GM12878 (cell line): ENCODE measurements at regions not wholly inside any gene's neighbourhood (a gene's known extent, or its start where the extent isn't known, plus 50 kb on each side); places are given as distances from the start of the nearest gene placed in this dataset.

ENCODE experiments used
- ATAC-seq: fragments of 200-7000 bp; cut with Tn5 transposase; 3 replicates; pipeline ENCODE4 v1.9.1; 2020; ENCODE audit warnings: mild to moderate bottlenecking, moderate library complexity
- BruUV-seq: library from RNA; stranded (reverse); fragments of 400-500 nt; replicated peaks from 2 replicates; lab custom pipeline; 2021; lab: Mats Ljungman, UMichigan
- CTCF ChIA-PET: fragments of 300-600 bp; sonication (Branson Sonifier 250); formaldehyde crosslinking; extraction: SDS; loops from one replicate; lab custom pipeline; 2021; ENCODE audit warnings: inconsistent platforms; lab: Yijun Ruan, JAX
- POLR2A ChIA-PET: fragments of 350-600 bp; formaldehyde crosslinking; extraction: SDS; loops from one replicate; lab custom pipeline; 2021; ENCODE audit warnings: inconsistent platforms; lab: Charles Lee
- RAD21 ChIA-PET: fragments of 300-600 bp; sonication (Branson Sonifier 250); formaldehyde crosslinking; loops from one replicate; lab custom pipeline; 2023; ENCODE audit warnings: antibody characterized with exemption; ENCODE audit not compliant: unreplicated experiment; lab: Charles Lee
- SMC1A ChIA-PET: fragments of 300-600 bp; sonication (Branson Sonifier 250); formaldehyde crosslinking; loops from one replicate; lab custom pipeline; 2023; ENCODE audit not compliant: unreplicated experiment, uncharacterized antibody; lab: Charles Lee
- DNase-seq: peaks from one replicate; pipeline ENCODE4 v3.0.0-alpha.2; 2011; ENCODE audit warnings: low read depth, low spot score
- FAIRE-seq: peaks from 3 replicates; lab custom pipeline; 2011; peaks lifted over from hg19 to GRCh38; lab: Jason Lieb, UNC
- H2AFZ ChIP-seq: 2 replicates; pipeline ENCODE4 v1.6.0; 2011; ENCODE audit warnings: low read depth, low read length, control low read depth; ENCODE audit not compliant: control insufficient read depth
- H3K27ac ChIP-seq: 2 replicates; pipeline ENCODE4 v1.5.1; 2011; ENCODE audit warnings: control low read depth; ENCODE audit not compliant: control insufficient read depth, insufficient read depth
- H3K27me3 ChIP-seq, 2 experiments: replicated peaks in 1 of 2; 2 replicates each; pipeline versions ENCODE4 v1.6.0 to v1.6.1; 2011; ENCODE audit warnings: low read length in 1 of 2; ENCODE audit not compliant: control insufficient read depth in 2 of 2, insufficient read depth in 2 of 2
- H3K36me3 ChIP-seq, 2 experiments: 2 replicates each; pipeline ENCODE4 v1.5.1; 2011; ENCODE audit warnings: low read length in 1 of 2; ENCODE audit not compliant: control insufficient read depth in 2 of 2, insufficient read depth in 2 of 2
- H3K4me1 ChIP-seq: 2 replicates; pipeline ENCODE4 v1.6.1; 2011; ENCODE audit warnings: mild to moderate bottlenecking, low read length, moderate library complexity, mixed read lengths; ENCODE audit not compliant: control insufficient read depth, insufficient read depth
- H3K4me2 ChIP-seq: 2 replicates; pipeline ENCODE4 v1.6.0; 2011; ENCODE audit warnings: control low read depth; ENCODE audit not compliant: control insufficient read depth, insufficient read depth
- H3K4me3 ChIP-seq: fragments of 200-600 bp; sonication (generic); 2 replicates; pipeline ENCODE4 v1.5.1; 2016
- H3K79me2 ChIP-seq: 2 replicates; pipeline ENCODE4 v1.6.0; 2011; ENCODE audit warnings: low read length; ENCODE audit not compliant: control insufficient read depth, insufficient read depth
- H3K9ac ChIP-seq: 2 replicates; pipeline ENCODE4 v1.8.0; 2011; ENCODE audit warnings: low read length, control low read depth, mixed read lengths; ENCODE audit not compliant: control insufficient read depth, insufficient read depth
- H3K9me3 ChIP-seq: replicated peaks from 3 replicates; pipeline ENCODE4 v1.5.1; 2011; ENCODE audit warnings: mild to moderate bottlenecking, low read length; ENCODE audit not compliant: control insufficient read depth, insufficient read depth
- H4K20me1 ChIP-seq: 2 replicates; pipeline ENCODE4 v1.6.0; 2011; ENCODE audit not compliant: control insufficient read depth, insufficient read depth
- BMI1 ChIP-seq: fragments of 450-650 bp; IDR thresholded peaks from 2 replicates; pipeline ENCODE4 v1.6.1; 2016; ENCODE audit warnings: mild to moderate bottlenecking, moderate library complexity, borderline replicate concordance
- CBX3 ChIP-seq: fragments of 200-600 bp; sonication (generic); IDR thresholded peaks from 2 replicates; pipeline ENCODE4 v1.6.1; 2016; ENCODE audit warnings: low read depth, borderline replicate concordance
- CBX5 ChIP-seq: sonication (generic); IDR thresholded peaks from 2 replicates; pipeline ENCODE4 v1.6.1; 2016; ENCODE audit warnings: low read depth, moderate library complexity, mild to moderate bottlenecking, inconsistent platforms
- IKZF2 ChIP-seq, 2 experiments: fragments of 450-650 bp; IDR thresholded peaks; 2 replicates each; pipeline ENCODE4 v1.6.1; 2017; ENCODE audit warnings: mild to moderate bottlenecking in 2 of 2, moderate library complexity in 2 of 2
- JUNB ChIP-seq: IDR thresholded peaks from 2 replicates; pipeline ENCODE4 v1.6.1; 2016; ENCODE audit warnings: antibody characterized with exemption, mild to moderate bottlenecking
- KDM1A ChIP-seq: fragments of 200-600 bp; sonication (generic); IDR thresholded peaks from 2 replicates; pipeline ENCODE4 v1.6.1; 2016; ENCODE audit warnings: borderline replicate concordance
- MEF2A ChIP-seq: IDR thresholded peaks from 2 replicates; pipeline ENCODE4 v1.6.1; 2011; ENCODE audit warnings: low read depth, mild to moderate bottlenecking, low read length, moderate library complexity; ENCODE audit not compliant: insufficient read depth
- MTA2 ChIP-seq: fragments of 450-650 bp; IDR thresholded peaks from 2 replicates; pipeline ENCODE4 v1.6.1; 2016; ENCODE audit warnings: low read depth, mild to moderate bottlenecking, moderate library complexity
- NFIC ChIP-seq: IDR thresholded peaks from 2 replicates; pipeline ENCODE4 v1.6.1; 2012; ENCODE audit warnings: low read depth, mild to moderate bottlenecking, inconsistent platforms, low read length, moderate library complexity
- RUNX3 ChIP-seq: IDR thresholded peaks from 2 replicates; pipeline ENCODE4 v1.6.1; 2012; ENCODE audit warnings: low read length, inconsistent platforms
- SPI1 ChIP-seq: IDR thresholded peaks from 2 replicates; pipeline ENCODE4 v1.6.1; 2011; ENCODE audit warnings: low read depth, mild to moderate bottlenecking, low read length, moderate library complexity, borderline replicate concordance; ENCODE audit not compliant: insufficient read depth
- TCF7 ChIP-seq: IDR thresholded peaks from 2 replicates; pipeline ENCODE4 v1.6.1; 2014; ENCODE audit warnings: antibody characterized with exemption, borderline replicate concordance
- WRNIP1 ChIP-seq: IDR thresholded peaks from 2 replicates; pipeline ENCODE4 v1.6.1; 2011; ENCODE audit warnings: low read depth, low read length, improper control_type of control experiment, borderline replicate concordance
- ZBED1 ChIP-seq: IDR thresholded peaks from 2 replicates; pipeline ENCODE4 v1.6.1; 2016; ENCODE audit warnings: borderline replicate concordance
- in situ Hi-C: fragments of 300-500 bp; cut with MboI; formaldehyde crosslinking; loops from 9 replicates; pipeline ENCODE4 v1.14.3; 2018; ENCODE audit warnings: mixed read lengths
- intact Hi-C: fragments of 100-400 bp; cut with micrococcal nuclease; formaldehyde crosslinking; loops from one replicate; pipeline ENCODE4 v1.14.2; 2022; ENCODE audit not compliant: unreplicated experiment
- TF ChIP-seq, protein P1 (sequence below): IDR thresholded peaks from 2 replicates; pipeline ENCODE4 v1.6.1; 2012; ENCODE audit warnings: low read length, inconsistent platforms
- TF ChIP-seq, protein P2 (sequence below): fragments of 450-650 bp; IDR thresholded peaks from 2 replicates; pipeline ENCODE4 v1.6.1; 2017; ENCODE audit warnings: borderline replicate concordance
- TF ChIP-seq, protein P3 (sequence below): IDR thresholded peaks from 2 replicates; pipeline ENCODE4 v1.6.1; 2012; ENCODE audit warnings: low read depth, low read length, improper control_type of control experiment
- TF ChIP-seq, protein P4 (sequence below): fragments of 450-650 bp; IDR thresholded peaks from 2 replicates; pipeline ENCODE4 v1.6.1; 2017; ENCODE audit warnings: low read depth, mild to moderate bottlenecking, moderate library complexity

DNA sequence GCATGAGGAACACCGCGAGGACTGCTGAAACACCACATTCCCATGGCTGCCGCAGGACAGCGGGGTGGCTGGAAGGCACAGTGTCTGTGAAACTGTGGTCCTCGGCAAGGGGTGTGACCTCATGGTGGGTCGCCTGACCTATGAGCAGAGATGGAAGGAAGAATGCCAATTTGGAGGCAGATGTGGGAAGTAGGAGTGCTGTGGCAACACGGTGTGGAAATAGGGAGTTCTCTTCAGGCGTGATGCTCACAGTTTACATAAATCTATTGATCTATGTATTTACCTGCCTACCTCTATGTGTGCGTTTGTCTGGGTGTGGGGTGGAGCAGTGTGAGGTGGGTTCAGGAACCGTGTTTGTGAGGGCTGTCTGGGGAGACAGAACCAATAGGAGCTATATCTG lies 62.3 kb upstream of the LSM6 start (continued):
- no peak for TF ChIP-seq KDM1A

DNA sequence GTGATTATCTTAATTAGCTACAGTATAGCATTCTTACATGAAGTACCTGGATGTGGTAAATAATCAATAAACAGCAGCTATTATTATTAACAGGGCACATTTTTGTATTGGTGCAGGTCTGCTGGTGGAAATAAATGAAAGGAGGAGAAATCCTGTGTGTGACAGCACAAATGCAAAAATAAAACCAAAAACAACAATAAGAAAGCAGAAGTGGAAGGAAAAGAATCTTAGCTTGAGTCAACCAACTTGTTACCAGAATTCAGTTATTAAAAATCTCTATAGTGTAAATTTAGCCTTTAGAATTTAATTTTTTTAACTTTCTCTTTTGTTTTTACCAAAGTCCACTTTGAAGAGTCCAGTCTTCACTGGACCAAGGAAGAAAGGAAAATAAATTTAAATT lies 63.1 kb upstream of the LSM6 start:
- in situ Hi-C loops, result no loop called here
- RAD21 ChIA-PET, result interaction anchor here (0.6 to 1.4 kb wide), 3 partner anchors 9 to 311 kb away, joined by 3 to 4 read pairs (median 4); no protein-coding TSS in a partner anchor
- Histone ChIP-seq H4K20me1 (no peaks in the 10 kb centered on the region), H3K4me1 (peaks cover 27% of the 10 kb centered on the region), H3K4me3 (no peak overlapping the region)
- ATAC-seq, result peak; percentile 70
- TF ChIP-seq NFIC (peak; percentile 73), MEF2A (peak; percentile 75; the same call in 1 of the 2 replicates), MTA2 (peak; percentile 16; the same call in 1 of the 2 replicates), RUNX3 (peak; percentile 50), IKZF2 (IDR thresholded peaks at IDR 0.05) (0 out of 4 replicates have a peak, but pooled peaks of 1 of the 2 experiments have one; percentile 12), CBX5 (0 out of 2 replicates have a peak, but pooled peaks have one; percentile 22), TCF7 (no peak), ZBED1 (no peak), BMI1 (no peak), JUNB (peak; percentile 52), WRNIP1 (no peak), SPI1 (peak; percentile 92), KDM1A (no peak), CBX3 (no peak)
- TF ChIP-seq, protein P1, sequence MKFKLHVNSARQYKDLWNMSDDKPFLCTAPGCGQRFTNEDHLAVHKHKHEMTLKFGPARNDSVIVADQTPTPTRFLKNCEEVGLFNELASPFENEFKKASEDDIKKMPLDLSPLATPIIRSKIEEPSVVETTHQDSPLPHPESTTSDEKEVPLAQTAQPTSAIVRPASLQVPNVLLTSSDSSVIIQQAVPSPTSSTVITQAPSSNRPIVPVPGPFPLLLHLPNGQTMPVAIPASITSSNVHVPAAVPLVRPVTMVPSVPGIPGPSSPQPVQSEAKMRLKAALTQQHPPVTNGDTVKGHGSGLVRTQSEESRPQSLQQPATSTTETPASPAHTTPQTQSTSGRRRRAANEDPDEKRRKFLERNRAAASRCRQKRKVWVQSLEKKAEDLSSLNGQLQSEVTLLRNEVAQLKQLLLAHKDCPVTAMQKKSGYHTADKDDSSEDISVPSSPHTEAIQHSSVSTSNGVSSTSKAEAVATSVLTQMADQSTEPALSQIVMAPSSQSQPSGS, result no peak
- TF ChIP-seq, protein P2, sequence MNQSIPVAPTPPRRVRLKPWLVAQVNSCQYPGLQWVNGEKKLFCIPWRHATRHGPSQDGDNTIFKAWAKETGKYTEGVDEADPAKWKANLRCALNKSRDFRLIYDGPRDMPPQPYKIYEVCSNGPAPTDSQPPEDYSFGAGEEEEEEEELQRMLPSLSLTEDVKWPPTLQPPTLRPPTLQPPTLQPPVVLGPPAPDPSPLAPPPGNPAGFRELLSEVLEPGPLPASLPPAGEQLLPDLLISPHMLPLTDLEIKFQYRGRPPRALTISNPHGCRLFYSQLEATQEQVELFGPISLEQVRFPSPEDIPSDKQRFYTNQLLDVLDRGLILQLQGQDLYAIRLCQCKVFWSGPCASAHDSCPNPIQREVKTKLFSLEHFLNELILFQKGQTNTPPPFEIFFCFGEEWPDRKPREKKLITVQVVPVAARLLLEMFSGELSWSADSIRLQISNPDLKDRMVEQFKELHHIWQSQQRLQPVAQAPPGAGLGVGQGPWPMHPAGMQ, result no peak
- TF ChIP-seq, protein P3, sequence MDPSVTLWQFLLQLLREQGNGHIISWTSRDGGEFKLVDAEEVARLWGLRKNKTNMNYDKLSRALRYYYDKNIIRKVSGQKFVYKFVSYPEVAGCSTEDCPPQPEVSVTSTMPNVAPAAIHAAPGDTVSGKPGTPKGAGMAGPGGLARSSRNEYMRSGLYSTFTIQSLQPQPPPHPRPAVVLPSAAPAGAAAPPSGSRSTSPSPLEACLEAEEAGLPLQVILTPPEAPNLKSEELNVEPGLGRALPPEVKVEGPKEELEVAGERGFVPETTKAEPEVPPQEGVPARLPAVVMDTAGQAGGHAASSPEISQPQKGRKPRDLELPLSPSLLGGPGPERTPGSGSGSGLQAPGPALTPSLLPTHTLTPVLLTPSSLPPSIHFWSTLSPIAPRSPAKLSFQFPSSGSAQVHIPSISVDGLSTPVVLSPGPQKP, result no peak
- TF ChIP-seq, protein P4, sequence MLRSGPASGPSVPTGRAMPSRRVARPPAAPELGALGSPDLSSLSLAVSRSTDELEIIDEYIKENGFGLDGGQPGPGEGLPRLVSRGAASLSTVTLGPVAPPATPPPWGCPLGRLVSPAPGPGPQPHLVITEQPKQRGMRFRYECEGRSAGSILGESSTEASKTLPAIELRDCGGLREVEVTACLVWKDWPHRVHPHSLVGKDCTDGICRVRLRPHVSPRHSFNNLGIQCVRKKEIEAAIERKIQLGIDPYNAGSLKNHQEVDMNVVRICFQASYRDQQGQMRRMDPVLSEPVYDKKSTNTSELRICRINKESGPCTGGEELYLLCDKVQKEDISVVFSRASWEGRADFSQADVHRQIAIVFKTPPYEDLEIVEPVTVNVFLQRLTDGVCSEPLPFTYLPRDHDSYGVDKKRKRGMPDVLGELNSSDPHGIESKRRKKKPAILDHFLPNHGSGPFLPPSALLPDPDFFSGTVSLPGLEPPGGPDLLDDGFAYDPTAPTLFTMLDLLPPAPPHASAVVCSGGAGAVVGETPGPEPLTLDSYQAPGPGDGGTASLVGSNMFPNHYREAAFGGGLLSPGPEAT, result no peak
- TF ChIP-seq, all 136 proteins: peak for 8
- Histone ChIP-seq H3K27me3 (no peaks in the 10 kb centered on the region), H3K27ac (peak overlapping the region; percentile 81), H2AFZ (no peak overlapping the region), H3K79me2 (no peaks in the 10 kb centered on the region), H3K4me2 (peak overlapping the region; percentile 64), H3K9me3 (no peaks in the 10 kb centered on the region), H3K9ac (peak overlapping the region; percentile 44; the same call in 1 of the 2 replicates), H3K36me3 (no peaks in the 10 kb centered on the region)
- POLR2A ChIA-PET, result interaction anchor here (1.7 kb wide), 1 partner anchor 153 kb away, joined by 3 read pairs; no protein-coding TSS in a partner anchor
- BruUV-seq, result no TSS peak
- CTCF ChIA-PET, result interaction anchor here (0.8 to 1.8 kb wide), 6 partner anchors 12 to 503 kb away, joined by 3 to 13 read pairs (median 4); no protein-coding TSS in a partner anchor
- intact Hi-C loops, result no loop called here
- SMC1A ChIA-PET, result interaction anchor here (0.8 to 2.2 kb wide), 8 partner anchors 11 to 108 kb away, joined by 3 to 13 read pairs (median 4); no protein-coding TSS in a partner anchor
- DNase-seq, result no peak
- peak; percentile 62 for FAIRE-seq
